Dermis blood vessel endothelial cell (primary cell): ENCODE measurements at regions not wholly inside any gene's neighbourhood (a gene's known extent, or its start where the extent isn't known, plus 50 kb on each side); places are given as distances from the start of the nearest gene placed in this dataset.
"Not testable (repeated sequence)": the region's sequence is repeated elsewhere in the genome, so short reads cannot be mapped to it uniquely, and the experiment has no call there.

ENCODE experiments used
- DNase-seq: peaks from one replicate; pipeline ENCODE4 v3.0.0; 2010

DNA sequence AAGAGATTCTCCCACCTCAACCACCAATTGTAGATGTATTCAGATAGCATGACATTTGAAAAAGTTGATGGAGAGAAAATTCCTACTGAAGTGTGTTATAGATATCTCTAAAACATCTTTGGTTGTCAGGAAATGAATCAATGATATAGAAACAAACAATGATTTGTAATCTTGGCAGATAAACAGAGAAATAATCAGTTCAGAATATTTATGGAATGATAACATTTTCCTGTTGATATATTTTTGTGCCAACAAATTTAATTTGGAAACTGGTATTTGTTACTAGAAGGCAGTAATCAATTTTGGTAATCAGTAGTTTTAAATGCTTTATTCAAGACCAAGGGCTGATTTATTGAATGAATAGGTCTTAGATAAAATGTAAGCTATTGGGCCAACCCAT lies 695.6 kb downstream of the USP25 start:
- peak; percentile 52 for DNase-seq

DNA sequence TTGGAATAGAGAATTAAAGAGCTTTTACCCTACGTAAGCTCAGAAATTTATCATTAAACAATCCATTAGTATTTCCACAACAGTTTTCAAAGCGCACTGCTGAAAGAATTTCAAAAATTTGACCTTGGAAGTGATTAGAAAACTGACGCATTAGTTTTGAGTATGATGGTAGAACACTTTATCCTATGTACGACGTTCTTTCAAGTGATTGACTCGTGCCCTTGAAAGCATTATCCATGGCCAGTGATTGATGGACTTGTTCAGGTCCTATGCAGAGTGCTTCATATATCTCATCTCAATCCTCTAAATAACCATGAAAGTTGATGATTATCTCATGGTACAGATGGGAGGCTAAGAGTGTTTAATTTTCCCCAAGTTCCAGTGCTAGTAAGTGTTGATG lies 697.2 kb downstream of the USP25 start:
- DNase-seq = peak; percentile 23

DNA sequence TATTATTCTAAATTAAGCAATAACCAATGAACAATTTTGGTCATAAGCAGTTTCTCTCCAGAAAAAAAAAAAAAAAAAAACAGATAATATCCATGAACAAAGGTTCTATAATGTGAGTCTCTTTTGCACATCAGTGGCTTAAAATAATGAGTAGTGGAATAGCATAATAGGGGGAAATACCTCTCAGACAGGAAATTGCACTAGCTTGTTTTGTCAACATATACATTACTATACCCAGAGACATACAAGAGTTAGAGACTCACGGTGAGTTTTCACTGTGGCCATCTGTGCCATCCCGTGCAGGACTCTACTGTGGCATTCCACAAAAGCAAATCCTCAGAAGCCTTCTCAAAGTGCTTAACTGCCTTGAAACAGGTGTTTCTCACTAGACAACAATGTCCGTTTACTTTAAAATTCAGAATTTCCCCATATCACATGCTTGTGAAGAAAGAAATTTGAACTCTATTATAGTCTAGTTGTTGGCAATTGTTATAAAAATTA lies 697.9 kb downstream of the USP25 start:
- peak; percentile 44 for DNase-seq

DNA sequence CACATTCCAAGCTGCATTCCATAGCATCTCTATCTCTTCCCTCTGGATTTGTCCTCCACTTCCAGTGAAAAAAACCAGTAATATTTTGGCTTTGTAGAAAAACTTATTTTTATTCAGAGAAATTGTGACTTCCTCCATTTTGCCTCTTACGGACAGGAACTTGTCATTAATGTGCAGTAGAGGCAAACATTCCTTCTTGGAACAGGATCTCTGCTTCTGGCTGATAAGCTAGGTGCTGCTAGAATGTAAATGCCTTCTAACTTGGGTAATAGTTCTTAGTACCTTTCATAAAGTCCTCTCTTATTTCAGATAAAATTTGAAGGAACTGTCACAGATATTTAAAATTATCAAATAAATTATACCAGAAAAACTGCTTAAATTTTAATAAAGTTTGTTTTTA lies 707.8 kb downstream of the USP25 start:
- peak; percentile 60 for DNase-seq

DNA sequence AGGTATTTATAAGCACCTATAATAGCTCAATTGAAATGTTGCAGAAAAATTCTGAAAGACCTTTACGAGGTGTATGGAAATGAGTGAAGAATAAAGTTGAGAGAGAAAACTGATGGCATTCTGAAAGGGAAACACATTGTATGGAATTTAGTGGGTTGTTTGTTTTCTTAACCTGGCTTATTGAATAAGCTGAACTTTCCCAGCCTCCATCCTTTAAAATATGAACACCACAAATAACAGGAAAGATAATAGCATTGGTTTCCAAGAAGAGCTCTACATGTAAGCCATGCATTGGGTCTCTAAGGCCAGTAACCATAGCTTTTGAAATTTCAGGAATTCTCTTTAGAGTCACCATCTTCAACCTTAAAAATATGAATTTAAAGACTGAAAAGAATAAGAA lies 709.0 kb downstream of the USP25 start:
- peak; percentile 46 for DNase-seq

DNA sequence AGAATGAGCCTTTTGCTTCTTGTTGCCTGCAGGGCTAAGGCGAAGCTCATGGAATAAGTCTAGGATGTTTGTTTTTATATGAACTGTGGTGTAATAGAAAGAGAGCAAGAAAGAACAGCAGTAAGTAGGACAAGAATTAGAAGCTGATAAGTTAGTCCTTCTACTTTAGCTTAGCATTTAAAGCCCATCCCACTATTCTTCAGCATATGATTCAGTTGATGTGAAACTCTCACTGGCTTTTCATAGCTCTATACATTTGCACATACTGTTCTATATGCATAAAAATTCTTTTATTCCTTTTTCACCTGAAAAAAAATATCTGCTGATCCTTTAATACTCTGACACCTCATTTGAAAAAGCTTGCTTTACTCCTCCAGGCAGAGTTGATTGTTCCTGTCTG lies 712.0 kb downstream of the USP25 start:
- no peak for DNase-seq

DNA sequence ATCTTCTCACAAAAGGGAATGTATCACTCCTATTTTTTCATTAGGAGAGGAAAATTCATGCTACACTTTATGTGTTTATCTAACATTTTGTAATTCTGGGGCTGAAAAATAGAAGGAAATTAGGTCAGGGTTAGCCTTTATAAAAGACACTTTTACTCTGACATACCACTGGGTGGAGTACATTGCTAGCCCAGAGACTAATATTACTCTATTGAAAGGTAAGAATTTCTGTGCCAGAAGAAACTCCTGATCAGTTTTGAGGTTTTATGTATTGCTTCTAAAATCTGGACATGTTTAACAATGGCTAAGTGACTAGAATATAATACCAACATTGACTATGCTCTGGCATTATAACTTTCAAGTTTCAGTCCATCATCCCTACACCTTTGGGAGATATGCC lies 724.6 kb downstream of the USP25 start:
- peak; percentile 43 for DNase-seq

DNA sequence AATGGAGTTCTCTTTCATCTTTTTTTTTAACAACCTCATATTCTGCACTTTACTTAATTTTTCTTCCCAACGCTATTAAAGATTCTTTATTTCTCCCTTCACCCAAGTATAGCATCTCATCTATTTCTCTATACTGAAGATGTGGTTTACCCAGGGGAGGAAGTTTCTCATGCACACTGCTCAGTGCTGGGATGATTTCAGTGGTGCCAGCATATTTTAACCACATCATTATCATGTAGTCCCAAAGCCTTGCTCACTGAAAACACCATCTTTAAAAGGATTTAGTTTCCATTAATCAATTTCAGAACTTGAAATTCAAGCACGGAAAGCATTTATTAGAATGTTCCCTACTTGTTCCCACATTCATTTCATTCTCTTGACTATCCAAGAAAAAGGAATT lies 725.7 kb downstream of the USP25 start:
- no peak for DNase-seq

DNA sequence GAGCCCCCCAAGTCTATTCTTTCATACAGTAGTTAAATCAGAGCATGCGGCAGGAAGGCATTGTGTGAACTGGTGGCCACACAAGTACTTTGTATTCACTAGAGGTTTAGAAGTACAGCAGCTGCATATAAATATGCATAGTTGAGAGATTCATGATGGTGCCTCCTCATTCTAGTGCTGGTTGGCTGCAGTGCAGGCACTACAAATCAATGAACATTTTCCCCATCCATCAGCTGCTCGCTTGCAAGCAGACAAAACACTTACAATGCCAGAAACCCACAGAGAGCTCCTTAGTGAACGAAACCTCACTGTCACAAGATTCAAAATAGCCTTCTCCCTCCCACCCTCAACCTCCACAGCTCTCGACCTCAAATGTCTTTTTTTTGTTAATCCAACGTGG lies 726.2 kb downstream of the USP25 start:
- DNase-seq = no peak

DNA sequence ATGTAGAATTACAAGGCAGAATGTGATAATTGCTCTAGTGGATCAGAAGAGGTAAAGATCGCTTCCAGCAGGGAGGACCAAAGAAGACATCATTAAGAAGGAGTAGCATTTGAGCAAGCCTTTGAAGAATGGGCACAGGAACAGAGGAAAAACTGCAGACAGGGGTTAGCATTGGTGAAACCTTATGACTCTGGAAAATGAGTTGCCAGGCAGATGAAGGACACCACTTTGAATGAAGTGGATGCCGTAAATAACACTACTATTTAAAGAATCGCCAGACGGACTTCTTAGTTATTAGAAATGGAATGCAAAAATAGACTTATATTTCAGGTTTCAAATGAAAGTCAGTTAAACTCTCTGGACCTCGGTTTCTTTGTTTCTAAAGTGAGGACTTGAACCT lies 727.7 kb downstream of the USP25 start:
- no peak for DNase-seq

DNA sequence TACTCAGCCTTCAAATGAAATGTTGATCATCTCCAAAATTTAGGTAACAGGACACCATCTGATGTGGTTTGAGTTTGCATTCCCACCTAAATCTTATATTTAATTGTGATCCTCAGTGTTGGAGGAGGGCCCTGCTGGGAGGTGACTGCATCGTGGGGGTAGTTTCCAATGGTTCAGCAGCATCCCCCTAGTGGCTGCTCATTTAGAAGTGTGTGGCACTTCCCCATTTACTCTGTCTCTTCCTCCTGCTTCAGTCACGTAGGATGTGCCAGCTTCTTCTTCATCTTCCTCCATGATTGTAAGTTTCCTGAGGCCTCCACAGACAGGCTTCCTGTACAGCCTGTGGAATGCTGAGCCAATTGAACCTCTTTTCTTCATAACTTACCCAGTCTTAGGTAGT lies 731.2 kb downstream of the USP25 start:
- no peak for DNase-seq

DNA sequence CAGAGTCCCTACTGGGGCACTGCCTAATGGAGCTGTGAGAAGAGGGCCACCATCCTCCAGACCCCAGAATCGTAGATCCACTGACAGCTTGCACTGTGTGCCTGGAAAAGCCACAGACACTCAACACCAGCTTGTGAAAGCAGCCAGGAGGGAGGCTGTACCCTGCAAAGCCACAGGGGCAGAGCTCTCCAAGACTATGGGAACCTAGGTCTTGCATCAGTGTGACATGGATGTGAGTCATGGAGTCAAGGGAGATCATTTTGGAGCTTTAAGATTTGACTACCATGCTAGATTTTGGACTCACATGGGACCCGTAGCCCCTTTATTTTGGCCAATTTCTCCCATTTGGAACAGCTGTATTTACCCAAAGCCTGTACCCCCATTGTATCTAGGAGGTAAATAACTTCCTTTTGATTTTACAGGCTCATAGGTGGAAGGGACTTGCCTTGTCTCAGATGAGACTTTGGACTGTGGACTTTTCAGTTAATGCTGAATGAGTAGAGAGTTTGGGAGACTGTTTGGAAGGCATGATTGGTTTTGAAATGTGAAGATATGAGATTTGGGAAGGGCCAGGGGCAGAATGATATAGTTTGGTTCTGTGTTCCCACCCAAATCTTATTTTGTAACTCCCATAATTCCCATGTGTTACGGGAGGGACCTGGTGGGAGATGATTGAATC lies 734.6 kb downstream of the USP25 start:
- not testable (repeated sequence) for DNase-seq

DNA sequence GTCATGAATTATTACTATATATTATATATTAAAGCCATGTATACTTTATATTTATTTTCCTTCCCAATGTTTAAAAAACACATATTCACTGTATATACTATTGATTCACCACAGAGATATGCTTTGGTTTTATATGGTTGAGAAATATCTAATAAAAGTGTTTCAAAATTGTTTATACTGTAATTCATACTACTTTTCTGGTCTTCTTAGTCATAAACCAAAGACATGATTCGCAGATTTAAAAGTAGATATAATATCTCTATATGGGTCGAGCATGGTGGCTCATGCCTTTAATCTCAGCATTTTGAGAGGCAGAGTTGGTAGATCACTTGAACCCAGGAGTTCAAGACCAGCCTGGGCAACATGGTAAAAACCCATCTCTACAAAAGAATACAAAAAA lies 738.4 kb downstream of the USP25 start:
- no peak for DNase-seq

DNA sequence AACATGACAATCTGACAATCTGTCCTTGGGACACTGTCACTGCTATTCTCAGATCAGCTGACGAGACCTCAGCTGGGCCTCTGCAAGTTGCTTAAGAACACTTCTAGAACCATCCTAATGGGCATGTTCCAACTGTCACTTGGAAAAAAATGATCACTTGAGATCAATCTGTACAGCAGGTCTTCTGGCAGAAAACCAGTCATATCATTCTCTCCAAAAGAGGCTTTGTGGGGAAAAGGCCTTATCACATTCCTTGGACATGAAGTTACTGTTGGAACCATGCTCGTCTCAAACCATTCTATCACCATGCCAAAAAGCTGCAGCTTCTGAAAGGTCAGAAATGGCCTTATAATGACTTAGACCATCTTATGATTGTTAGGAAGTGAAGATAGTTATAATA lies 744.2 kb downstream of the USP25 start:
- no peak for DNase-seq

DNA sequence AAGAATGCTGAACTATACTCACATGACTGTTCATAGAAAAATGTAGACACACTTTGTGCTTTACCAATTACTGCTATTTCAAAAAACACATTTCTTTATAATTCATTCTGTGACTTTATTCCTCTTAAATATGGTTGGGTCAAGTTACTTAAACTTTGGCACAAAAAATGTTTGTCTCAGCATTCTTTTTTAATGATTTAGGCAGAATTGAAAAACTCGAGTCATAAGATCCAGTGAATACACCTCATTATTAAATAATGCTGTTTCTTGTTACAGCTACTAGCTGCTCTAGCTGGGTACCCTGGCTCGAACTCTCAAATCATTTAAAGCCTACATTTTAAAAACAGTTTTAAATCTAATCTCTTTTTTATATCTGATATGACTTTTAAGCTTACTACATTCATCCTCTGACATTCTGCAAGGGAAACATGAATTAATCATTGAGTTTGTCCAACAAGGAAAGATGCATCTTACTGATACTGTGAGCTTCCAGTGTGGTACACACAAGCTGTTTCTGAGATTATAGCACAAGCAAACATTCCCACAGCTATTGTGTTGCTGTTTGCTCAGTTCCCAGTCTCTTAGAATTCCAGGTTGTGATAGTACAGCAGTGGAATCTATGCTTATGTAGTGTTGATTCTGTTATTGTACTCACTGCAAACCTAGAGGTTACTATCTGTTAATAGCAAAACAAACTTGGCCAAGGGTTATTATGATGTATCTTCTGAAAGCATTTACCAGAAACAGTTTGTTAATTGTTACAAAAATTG lies 746.5 kb downstream of the USP25 start:
- DNase-seq = no peak

DNA sequence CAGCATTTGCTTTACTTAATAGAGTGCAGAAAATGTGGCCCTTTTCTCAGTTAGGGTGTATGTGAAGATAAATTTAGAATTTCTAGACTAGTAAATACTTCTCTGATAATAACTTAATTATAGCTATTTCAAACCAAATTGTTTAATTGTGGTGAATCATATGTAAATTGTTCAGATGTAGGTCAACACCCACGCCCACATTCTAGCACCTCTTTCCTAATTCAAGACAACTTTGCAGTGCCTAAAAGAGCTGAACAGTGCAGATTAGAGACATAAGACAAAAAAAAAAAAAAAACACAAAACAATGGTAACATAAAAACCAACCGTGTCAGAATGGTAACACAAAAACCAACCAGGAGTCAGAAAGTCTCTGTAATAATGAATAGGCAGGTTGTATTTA lies 758.3 kb downstream of the USP25 start:
- no peak for DNase-seq

DNA sequence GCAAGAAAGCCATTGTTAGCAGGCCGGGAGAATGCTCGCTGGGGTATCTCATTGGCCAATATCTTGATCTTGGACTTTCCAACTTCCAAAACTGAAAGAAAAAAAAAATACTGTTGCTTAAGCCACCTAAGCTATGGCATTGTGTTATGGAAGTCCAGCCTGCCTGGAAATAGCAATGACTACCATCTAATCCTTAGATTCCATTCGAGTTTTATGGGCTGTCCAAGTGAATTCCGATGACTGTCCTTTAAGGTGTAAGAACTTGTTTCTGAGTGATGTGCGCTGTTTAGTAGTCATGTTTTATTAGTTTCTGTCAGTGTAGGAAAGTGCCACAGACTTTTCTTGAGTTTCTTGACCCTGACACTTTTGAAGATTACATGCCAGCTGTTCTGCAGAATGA lies 762.6 kb downstream of the USP25 start:
- DNase-seq = no peak

DNA sequence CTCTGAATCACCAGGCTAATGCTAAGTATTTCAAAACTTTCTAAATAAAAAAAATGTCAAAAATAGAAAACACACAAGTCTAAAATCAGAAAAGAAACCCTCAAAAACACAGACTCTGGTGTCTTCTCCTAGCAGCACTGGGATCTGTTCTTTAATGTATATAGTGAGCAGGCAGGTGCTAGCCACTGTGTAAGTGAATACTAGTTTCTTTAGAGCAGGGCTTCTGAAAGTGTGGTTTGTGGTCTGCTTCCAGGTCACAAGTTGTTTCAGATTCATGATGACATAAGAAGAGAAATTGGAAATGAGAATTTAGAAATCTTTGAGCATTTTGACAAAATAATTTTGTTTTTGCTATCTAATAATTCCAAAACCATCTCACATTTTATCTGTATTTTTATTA lies 763.1 kb downstream of the USP25 start:
- DNase-seq = no peak

DNA sequence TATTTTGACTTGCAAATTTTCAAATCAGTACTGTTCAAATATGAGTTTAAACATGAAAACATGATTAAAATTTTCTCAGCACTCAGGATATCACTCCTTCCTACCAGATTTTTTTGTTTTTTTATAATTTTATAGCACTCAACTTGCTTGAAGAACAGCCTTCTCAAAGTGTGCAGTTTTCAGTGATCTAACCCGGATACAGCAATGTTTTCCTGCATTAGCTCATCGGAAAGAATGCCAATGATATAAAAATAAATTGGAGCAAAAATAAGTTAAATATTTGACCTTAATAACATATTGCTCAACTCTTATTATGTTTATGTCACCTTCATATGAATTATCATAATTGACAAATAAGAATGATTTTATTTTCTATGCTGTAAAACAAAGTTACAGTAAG lies 766.8 kb downstream of the USP25 start:
- peak; percentile 63 for DNase-seq

DNA sequence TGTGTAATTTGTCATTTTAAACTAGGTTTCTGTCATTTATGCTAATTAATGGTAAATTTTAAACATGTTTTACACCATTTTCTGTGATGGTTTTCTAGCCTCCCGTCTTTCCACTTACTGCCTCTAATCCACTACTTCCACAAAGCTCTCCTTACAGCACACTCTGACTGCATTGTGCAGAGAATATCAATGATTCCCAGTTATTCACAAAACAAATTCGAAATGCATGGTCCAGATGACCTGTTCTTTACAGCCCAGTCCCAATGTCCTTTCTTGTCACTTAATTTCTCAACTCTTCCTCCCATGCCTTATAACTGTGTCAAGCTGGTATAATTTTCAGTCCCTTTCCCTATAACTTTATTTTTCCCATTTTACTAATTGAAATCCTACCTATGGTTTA lies 770.5 kb downstream of the USP25 start:
- no peak for DNase-seq

DNA sequence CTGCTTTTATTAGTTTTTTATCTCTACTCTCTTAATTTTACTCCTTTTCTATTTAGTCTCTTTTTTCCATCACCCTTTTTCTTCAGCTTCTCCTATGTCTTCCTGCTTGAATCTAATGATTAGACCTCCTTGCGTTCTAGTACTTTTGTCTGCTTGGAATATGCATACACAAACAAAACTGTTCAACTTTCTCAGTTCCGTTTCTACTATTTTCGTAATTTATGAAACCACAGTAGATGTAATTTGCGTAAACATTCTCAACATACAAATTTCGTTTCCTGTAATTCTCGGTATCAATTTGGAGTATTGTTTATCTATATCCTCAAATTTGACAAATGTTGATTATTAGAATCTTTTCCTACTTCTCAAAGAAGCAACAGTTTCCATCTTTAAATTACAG lies 772.5 kb downstream of the USP25 start:
- DNase-seq = no peak

DNA sequence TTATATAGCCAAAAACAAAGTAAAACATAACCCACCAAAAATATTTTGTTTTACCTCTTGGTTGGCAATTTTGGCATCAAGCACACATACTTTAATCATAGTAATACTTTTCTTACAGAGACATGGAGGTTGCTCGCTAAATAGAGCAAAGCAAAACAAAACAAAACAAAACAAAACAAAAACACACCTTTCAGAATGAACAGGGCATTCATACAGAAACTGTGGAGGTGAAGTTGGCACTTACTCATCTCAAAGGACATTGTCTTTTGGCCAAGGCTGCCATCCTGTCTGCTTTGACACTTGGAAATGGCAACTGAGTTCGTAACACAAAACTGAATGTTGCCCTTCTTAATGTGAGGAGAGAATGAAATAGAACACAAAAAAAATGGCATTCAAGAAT lies 773.1 kb downstream of the USP25 start:
- no peak for DNase-seq

DNA sequence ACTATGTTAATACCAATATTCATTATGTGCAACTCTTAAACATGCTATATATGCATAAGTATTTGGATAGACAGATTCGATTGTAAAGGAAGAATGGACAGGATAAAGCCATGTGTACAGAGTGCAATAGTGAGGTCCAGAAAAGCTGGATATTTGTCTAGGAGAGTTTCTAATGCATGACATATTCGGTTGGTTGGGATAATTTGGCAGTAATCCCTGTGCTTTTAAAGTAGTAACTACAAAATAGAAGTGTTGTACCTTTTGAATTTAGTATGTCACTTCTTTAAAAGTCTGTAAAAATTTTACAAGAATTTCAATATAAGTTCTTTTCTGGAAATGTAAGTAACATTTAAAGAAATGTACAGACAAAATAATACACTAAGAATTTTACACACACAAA lies 774.5 kb downstream of the USP25 start:
- no peak for DNase-seq

DNA sequence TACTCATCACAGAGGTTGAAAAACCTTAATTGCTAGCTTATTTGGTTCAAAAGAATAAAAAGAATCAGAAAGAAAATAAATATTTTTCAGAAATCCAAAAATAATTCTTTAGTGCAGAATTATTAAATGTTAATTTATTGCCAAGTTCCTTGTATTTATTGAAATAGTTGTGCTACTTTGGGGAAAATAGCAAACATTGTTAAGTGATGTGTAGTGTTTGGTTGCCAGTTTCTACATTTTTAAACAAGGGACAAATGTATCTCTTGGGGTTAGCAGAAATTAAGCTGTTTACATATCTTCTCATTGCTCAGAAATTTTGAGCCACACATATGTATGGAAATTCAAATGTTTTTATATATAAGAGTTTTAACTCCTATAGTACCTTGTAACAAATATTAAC lies 775.0 kb downstream of the USP25 start:
- no peak for DNase-seq

DNA sequence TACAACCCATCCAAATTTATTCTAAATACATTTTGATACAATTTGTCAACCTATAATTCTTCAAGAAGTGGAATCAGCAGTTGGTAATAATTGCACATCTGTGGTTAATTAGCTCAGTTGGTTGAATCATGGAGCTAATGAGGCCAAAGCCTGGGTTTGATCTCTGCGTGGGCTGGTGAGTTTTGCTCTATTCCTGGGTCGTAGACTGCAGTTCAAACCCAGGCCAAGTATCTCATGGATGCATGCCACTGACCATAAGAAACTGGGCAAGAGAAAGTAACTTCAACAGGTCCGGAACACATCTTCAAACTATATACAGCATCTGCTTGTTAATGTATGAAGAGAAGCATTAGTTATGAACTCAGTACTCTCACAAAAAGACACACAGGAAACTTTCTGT lies 779.7 kb downstream of the USP25 start:
- DNase-seq = no peak
